HG03196 (cell line): ENCODE measurements at regions not wholly inside any gene's neighbourhood (a gene's known extent, or its start where the extent isn't known, plus 50 kb on each side); places are given as distances from the start of the nearest gene placed in this dataset.

Experiments used
- ATAC-seq: cut with Tn5 transposase; IDR thresholded peaks from one replicate; pipeline ENCODE4 v1.9.1; 2021; ENCODE audit not compliant: unreplicated experiment

DNA sequence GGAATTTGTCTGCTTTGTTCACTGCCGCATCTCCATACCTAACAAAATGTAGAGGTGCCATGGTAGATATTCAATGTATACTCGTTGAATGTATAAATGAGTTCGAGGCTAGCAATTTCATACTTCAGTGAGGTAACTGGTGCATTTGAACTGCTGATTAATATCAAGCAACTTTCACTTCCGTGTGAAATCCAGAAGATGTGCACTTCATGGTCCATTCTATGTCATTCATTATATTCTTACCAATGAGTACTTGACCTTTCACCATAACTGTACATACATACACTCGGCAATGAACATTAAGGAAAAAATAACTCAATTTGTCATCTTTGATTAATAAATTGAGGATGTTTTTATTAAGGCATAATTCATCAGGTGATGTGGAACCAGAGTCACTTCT lies 598.5 kb downstream of the ZNF385D start:
- no peak for ATAC-seq

DNA sequence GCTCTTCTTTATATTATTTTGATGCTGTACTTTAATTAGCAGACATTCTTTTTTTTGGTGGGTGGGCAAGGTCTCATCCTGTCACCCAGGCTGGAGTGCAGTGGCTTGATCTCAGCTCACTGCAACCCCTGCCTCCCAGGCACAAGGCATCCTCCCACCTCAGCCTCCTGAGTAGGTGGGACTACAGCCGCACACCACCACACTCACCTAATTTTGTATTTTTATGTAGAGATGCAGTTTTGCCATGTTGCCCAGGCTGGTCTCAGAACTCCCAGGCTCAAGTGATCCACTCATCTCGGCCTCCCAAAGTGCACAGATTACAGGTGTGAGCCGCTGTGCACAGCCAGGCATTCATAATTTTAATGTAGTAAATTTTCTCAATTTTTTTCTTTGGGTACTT lies 608.1 kb downstream of the ZNF385D start:
- ATAC-seq, result no peak

GRCh38 chr3:21142031-21142430 lies 609.0 kb downstream of the ZNF385D start:
- no peak for ATAC-seq

DNA sequence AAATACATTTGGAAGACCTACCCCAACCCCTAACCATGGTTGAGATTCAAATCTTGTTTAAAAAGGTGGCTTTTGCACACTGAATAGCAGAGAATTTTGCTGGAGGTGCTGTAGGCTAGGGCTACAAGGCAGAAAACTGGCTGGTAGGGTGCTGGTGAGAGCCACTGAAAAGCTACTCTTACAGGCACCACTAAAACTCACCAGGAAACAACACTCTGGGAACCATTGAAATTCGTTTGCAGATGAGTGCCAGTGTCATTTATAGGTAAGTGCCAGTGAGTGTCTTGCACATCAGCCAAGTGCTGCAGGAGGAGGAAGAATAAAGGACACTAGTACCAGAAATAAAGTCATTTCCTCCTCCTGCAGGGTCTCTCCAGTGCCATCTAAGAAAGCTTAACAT lies 610.2 kb downstream of the ZNF385D start:
- ATAC-seq, result no peak

- ATAC-seq, result no peak
These were observed 612.9 kb downstream of the ZNF385D start for GRCh38 chr3:21138085-21138484.

DNA sequence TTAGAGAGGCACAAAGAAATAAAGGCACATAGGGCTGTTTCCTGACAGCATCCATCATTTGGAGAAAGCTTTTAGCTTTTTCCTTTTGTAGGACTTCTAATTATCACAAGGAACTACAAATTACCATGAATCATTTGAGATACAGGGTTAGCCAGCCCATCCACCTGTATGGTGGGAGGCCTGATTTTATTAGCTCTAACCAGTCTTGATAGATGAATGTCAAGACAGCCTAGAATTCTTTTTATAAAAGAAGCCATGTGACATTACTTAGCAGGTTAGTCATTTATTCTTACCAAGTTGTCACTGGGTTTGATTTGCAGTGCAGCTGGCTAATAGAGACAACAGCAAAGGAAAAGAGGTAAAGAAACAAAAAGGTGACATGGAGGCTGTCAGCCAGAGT lies 618.1 kb downstream of the ZNF385D start:
- no peak for ATAC-seq

- ATAC-seq, result no peak
These were observed 630.2 kb downstream of the ZNF385D start for GRCh38 chr3:21120826-21121225.

GRCh38 chr3:21117370-21117769 lies 633.6 kb downstream of the ZNF385D start:
- ATAC-seq, result no peak

DNA sequence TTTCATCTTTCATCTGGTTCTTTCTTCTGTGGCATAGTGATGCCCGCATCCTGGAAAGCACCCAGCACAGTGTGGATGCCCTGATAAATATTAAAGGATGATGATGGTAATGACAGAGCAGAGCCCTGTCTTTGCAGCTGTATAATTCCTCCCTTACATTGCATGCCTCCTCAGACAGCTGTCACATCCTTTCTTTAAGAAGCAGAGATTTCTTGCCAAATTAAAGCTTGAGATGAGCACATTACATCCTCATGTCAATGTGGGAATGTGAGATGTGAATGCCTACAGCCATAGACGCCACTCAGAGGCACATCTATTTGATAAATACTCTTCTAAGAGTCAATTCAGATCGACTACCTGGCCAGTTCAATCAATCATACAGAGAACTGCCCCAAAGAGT lies 642.0 kb downstream of the ZNF385D start:
- ATAC-seq, result no peak

DNA sequence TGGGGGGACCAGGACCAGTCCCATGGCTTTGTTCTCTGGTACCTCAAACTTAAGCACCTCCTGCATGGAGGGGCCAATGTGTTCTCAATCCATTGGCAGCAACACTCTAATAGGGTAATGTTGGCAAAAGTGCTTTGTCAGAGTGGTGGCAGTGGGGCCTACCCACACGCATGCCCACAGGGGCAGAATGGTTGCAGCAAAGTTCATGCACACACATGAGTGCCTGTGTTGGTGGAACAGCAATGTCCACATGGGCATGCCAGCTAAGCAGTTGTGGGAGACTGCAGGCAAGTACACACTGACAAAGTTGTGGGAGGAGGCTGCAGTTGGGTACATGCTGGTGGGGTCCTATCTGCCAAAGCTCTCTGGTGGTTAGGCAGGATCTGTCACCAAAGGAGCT lies 645.2 kb downstream of the ZNF385D start:
- no peak for ATAC-seq

GRCh38 chr3:21100656-21101359 lies 650.2 kb downstream of the ZNF385D start:
- ATAC-seq, result no peak

DNA sequence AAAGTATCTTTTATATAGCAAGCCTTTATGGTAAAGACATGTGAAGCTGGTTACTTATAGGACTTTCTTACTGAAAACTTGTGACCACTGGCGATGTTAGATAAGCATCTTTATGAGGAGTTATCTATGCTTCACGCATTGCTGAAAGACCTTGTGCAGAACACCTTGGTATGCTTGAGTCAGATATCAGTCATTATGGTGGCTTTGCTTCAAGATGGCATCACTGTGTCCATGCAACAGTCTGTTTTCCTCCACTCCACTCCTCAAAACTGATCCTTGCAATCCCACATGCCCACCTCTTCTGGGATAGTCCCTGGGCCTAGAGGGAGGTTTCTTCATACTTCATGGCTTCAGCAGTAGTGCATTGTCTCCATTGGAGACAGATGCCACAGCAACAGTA lies 656.3 kb downstream of the ZNF385D start:
- ATAC-seq, result no peak

DNA sequence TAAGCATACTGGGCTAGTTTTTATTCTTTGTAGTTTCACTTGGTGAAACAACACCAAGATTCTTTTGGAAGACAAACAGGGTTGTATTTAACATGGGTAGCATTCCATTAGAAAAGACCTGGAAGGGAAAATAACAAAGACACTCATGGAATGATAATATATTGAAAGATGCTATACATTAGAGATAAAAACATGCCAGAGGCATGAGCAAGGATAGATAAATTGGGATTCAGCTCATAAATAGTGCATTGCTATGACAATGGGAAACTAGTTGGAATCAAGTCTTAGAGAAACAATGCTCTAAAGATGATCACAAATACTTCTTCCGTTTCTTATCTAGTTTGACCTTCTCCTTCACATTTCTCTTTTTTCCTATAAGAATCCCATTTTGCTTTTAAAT lies 677.4 kb downstream of the ZNF385D start:
- no peak for ATAC-seq

GRCh38 chr3:21067031-21067813 lies 683.8 kb downstream of the ZNF385D start:
- ATAC-seq, result no peak

DNA sequence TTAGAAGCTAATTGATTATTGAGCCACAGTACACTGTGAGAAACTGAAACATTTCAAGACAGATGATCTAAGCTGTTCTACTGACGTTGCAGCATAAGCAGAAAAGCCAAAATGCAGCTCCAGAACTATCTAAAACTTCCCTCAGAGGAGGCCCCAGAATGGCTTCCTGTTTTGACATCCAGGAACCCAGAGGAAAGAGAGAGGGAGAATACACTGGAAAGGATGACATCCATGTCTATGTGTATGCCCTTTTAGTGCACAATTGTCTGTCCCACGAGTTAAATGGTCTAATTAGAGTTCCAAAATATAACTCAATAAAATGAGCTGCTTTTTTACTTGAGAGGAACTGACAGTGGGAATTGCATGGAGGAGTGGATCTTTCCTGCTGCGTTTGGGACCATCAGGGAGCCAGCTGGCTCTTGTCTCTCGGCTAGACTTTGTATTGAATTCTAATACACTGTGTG lies 688.1 kb downstream of the ZNF385D start:
- no peak for ATAC-seq

- no peak for ATAC-seq
These were observed 691.6 kb downstream of the ZNF385D start for GRCh38 chr3:21059404-21059803.

DNA sequence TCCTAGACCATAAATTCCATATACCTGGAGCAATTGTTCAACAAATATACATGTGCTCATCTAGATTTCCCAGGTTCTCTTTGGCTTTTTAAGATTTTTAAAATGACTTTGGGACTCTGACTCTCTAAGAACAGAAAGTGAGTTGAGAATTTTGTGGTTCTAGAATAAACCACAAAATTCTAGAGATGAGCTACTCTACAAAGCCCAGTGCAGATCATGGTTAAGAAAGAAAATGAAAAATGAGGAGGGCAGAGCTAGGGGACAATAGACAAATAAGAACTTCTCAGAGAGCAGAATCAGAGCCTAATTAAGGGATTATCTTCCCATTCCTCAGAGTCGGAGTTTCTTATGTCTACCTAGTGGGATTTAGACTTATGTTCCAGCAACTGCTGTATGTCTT lies 694.7 kb downstream of the ZNF385D start:
- no peak for ATAC-seq

- no peak for ATAC-seq
These were observed 696.0 kb downstream of the ZNF385D start for GRCh38 chr3:21055015-21055414.

DNA sequence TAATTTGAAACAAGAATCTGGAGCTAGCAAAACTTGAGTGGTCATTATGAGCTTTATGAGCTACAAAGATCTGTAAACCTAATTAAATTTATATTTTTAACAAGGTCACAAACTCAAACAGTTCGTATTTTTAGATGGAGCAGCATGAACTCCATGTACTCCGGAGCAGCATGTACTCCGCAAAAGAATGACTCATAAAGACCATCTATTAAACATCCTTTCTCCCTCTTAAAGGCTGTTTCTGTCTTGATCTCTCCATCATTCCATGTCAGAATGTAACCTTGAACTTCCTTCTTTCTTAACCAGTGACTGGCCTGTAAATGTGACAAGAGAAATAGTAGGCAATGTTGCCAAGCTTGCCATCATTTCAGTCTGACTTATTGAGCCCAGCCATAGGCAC lies 696.9 kb downstream of the ZNF385D start:
- no peak for ATAC-seq

GRCh38 chr3:21049334-21050062 lies 701.5 kb downstream of the ZNF385D start:
- no peak for ATAC-seq

DNA sequence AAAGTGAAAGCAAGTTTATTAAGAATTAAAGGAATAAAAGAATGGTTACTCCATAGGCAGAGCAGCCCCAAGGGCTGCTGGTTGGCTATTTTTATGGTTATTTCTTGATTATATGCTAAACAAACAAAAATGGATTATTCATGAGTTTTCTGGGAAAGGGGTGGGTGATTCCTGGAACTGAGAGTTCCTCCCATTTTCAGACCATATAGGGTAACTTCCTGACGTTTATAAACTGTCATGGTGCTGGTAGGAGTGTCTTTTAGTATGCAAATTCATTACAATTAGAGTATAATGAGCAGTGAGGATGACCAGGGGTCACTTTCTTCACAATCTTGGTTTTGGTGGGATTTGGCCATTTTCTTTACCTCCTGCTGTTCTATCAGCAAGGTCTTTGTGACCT lies 707.9 kb downstream of the ZNF385D start:
- ATAC-seq, result no peak

DNA sequence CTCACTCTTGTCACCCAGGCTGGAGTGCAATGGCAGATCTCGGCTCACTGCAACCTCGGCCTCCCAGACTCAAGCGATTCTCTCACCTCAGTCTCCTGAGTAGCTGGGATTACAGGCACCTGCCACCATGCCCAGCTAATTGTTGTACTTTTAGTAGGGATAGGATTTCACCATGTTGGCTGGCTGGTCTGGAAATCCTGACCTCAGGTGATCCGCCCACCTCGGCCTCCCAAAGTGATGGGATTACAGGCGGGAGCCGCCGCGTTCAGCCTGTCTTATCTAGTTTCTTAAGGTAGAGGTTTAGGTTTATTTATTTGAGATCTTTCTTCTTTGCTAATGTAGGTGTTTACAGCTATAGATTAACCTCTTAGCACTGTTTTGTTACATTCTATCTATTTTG lies 708.8 kb downstream of the ZNF385D start:
- no peak for ATAC-seq
